ENCODE measurements at regions not wholly inside any gene's neighbourhood (a gene's known extent, or its start where the extent isn't known, plus 50 kb on each side); places are given as distances from the start of the nearest gene placed in this dataset.
"Not testable (repeated sequence)": the region's sequence is repeated elsewhere in the genome, so short reads cannot be mapped to it uniquely, and the experiment has no call there.

- H4K20me1 ChIP-seq (ENCODE audit: insufficient read depth, low read length): no peaks in the 10 kb centered on the region
- peaks cover 13% of the 10 kb centered on the region for H3K27me3 ChIP-seq (ENCODE audit: insufficient read depth, low read length, poor library complexity)
- no peak overlapping the region for H3K27ac ChIP-seq (ENCODE audit: low read length)
- H3K4me1 ChIP-seq (ENCODE audit: insufficient read depth, low read length): no peaks in the 10 kb centered on the region
- no peak for ATAC-seq (ENCODE audit: insufficient read depth, low read depth)
- no peak overlapping the region for H3K4me3 ChIP-seq (ENCODE audit: low read depth in 1 of 2, low read length in 2 of 2)
- TF ChIP-seq EZH2 (IDR thresholded peaks at IDR 0.05; ENCODE audit: borderline replicate concordance, low read depth, low read length, severe bottlenecking): no peak
- TF ChIP-seq, protein P1, sequence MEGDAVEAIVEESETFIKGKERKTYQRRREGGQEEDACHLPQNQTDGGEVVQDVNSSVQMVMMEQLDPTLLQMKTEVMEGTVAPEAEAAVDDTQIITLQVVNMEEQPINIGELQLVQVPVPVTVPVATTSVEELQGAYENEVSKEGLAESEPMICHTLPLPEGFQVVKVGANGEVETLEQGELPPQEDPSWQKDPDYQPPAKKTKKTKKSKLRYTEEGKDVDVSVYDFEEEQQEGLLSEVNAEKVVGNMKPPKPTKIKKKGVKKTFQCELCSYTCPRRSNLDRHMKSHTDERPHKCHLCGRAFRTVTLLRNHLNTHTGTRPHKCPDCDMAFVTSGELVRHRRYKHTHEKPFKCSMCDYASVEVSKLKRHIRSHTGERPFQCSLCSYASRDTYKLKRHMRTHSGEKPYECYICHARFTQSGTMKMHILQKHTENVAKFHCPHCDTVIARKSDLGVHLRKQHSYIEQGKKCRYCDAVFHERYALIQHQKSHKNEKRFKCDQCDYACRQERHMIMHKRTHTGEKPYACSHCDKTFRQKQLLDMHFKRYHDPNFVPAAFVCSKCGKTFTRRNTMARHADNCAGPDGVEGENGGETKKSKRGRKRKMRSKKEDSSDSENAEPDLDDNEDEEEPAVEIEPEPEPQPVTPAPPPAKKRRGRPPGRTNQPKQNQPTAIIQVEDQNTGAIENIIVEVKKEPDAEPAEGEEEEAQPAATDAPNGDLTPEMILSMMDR (IDR thresholded peaks at IDR 0.05; ENCODE audit: borderline replicate concordance, extremely low read depth, low read length, poor library complexity, severe bottlenecking): no peak
- H2AFZ ChIP-seq (ENCODE audit: low read depth, low read length): no peak overlapping the region
- no peaks in the 10 kb centered on the region for H3K79me2 ChIP-seq (ENCODE audit: insufficient read depth, low read length)
- DNase-seq: no peak
- H3K9me3 ChIP-seq (ENCODE audit: insufficient read depth, low read length, severe bottlenecking): no peaks in the 10 kb centered on the region
- no peak overlapping the region for H3K9ac ChIP-seq (ENCODE audit: low read depth, low read length)
- no peaks in the 10 kb centered on the region for H3K36me3 ChIP-seq (ENCODE audit: insufficient read depth, low read length)
- no peak overlapping the region for H3K4me2 ChIP-seq (ENCODE audit: insufficient read depth, low read length)
Measured at GRCh38 chr12:67045650-67046049, 223.5 kb upstream of the CAND1 start.

- TF ChIP-seq, protein P1 (IDR thresholded peaks at IDR 0.05; ENCODE audit: borderline replicate concordance, extremely low read depth, low read length, poor library complexity, severe bottlenecking): no peak
- TF ChIP-seq EZH2 (IDR thresholded peaks at IDR 0.05; ENCODE audit: borderline replicate concordance, low read depth, low read length, severe bottlenecking): no peak
- no peaks in the 10 kb centered on the region for H3K4me1 ChIP-seq (ENCODE audit: insufficient read depth, low read length)
- ATAC-seq (ENCODE audit: insufficient read depth, low read depth): no peak
Measured at GRCh38 chr12:67046062-67046461, 223.1 kb upstream of the CAND1 start.

DNA sequence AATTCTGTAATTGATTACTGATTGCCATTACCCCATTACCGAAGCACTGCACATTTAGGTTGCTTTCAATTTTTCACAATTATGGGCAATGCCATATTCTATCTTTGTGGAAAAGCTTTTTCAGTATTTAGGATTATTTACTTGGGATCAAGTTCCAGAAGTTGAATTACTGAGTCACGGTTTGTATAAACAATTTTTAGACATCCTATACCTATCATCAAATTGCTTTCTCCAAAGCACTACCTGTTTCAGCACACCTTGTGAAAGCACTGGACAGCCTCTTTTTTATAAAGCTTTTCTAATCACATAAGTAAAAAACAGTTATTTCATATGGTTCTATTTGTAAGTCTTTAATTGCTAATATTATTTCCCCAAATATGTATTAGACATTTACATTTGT lies 221.5 kb upstream of the CAND1 start:
- ATAC-seq (ENCODE audit: insufficient read depth, low read depth) (no peak), DNase-seq (no peak)
- no peak overlapping the region for H3K4me3 ChIP-seq (ENCODE audit: low read depth in 1 of 2, low read length in 2 of 2)
- H4K20me1 ChIP-seq (ENCODE audit: insufficient read depth, low read length): no peaks in the 10 kb centered on the region
- H3K9ac ChIP-seq (ENCODE audit: low read depth, low read length): no peak overlapping the region
- no peaks in the 10 kb centered on the region for H3K36me3 ChIP-seq (ENCODE audit: insufficient read depth, low read length)
- H3K9me3 ChIP-seq (ENCODE audit: insufficient read depth, low read length, severe bottlenecking): no peaks in the 10 kb centered on the region
- H3K4me1 ChIP-seq (ENCODE audit: insufficient read depth, low read length): no peaks in the 10 kb centered on the region
- H2AFZ ChIP-seq (ENCODE audit: low read depth, low read length): no peak overlapping the region
- no peaks in the 10 kb centered on the region for H3K79me2 ChIP-seq (ENCODE audit: insufficient read depth, low read length)
- no peak for TF ChIP-seq EZH2 (IDR thresholded peaks at IDR 0.05; ENCODE audit: borderline replicate concordance, low read depth, low read length, severe bottlenecking)
- TF ChIP-seq, protein P1 (IDR thresholded peaks at IDR 0.05; ENCODE audit: borderline replicate concordance, extremely low read depth, low read length, poor library complexity, severe bottlenecking): no peak
- H3K27me3 ChIP-seq (ENCODE audit: insufficient read depth, low read length, poor library complexity): peaks cover 13% of the 10 kb centered on the region
- H3K4me2 ChIP-seq (ENCODE audit: insufficient read depth, low read length): no peak overlapping the region
- no peak overlapping the region for H3K27ac ChIP-seq (ENCODE audit: low read length)

More at GRCh38 chr12:67046062-67046461, 223.1 kb upstream of the CAND1 start:
- no peaks in the 10 kb centered on the region for H3K79me2 ChIP-seq (ENCODE audit: insufficient read depth, low read length)
- H3K4me2 ChIP-seq (ENCODE audit: insufficient read depth, low read length): no peak overlapping the region
- no peak overlapping the region for H3K4me3 ChIP-seq (ENCODE audit: low read depth in 1 of 2, low read length in 2 of 2)
- H3K9ac ChIP-seq (ENCODE audit: low read depth, low read length): no peak overlapping the region
- H3K9me3 ChIP-seq (ENCODE audit: insufficient read depth, low read length, severe bottlenecking): no peaks in the 10 kb centered on the region
- H3K27me3 ChIP-seq (ENCODE audit: insufficient read depth, low read length, poor library complexity): peaks cover 13% of the 10 kb centered on the region
- no peaks in the 10 kb centered on the region for H4K20me1 ChIP-seq (ENCODE audit: insufficient read depth, low read length)
- H3K27ac ChIP-seq (ENCODE audit: low read length): no peak overlapping the region
- H3K36me3 ChIP-seq (ENCODE audit: insufficient read depth, low read length): no peaks in the 10 kb centered on the region
- no peak for DNase-seq
- H2AFZ ChIP-seq (ENCODE audit: low read depth, low read length): no peak overlapping the region

- Histone ChIP-seq H4K20me1 (ENCODE audit: insufficient read depth, low read length) (no peaks in the 10 kb centered on the region), H3K27me3 (ENCODE audit: insufficient read depth, low read length, poor library complexity) (peaks cover 9% of the 10 kb centered on the region), H3K36me3 (ENCODE audit: insufficient read depth, low read length) (no peaks in the 10 kb centered on the region), H2AFZ (ENCODE audit: low read depth, low read length) (no peak overlapping the region), H3K4me2 (ENCODE audit: insufficient read depth, low read length) (no peak overlapping the region), H3K4me1 (ENCODE audit: insufficient read depth, low read length) (no peaks in the 10 kb centered on the region), H3K9ac (ENCODE audit: low read depth, low read length) (no peak overlapping the region), H3K79me2 (ENCODE audit: insufficient read depth, low read length) (no peaks in the 10 kb centered on the region), H3K27ac (ENCODE audit: low read length) (no peak overlapping the region), H3K4me3 (ENCODE audit: low read depth in 1 of 2, low read length in 2 of 2) (no peak overlapping the region), H3K9me3 (ENCODE audit: insufficient read depth, low read length, severe bottlenecking) (no peaks in the 10 kb centered on the region)
- ATAC-seq (ENCODE audit: insufficient read depth, low read depth) (no peak), DNase-seq (no peak)
- TF ChIP-seq EZH2 (IDR thresholded peaks at IDR 0.05; ENCODE audit: borderline replicate concordance, low read depth, low read length, severe bottlenecking): no peak
- TF ChIP-seq, protein P1 (IDR thresholded peaks at IDR 0.05; ENCODE audit: borderline replicate concordance, extremely low read depth, low read length, poor library complexity, severe bottlenecking): no peak
Measured at GRCh38 chr12:67048371-67048770, 220.8 kb upstream of the CAND1 start.

- not testable (repeated sequence) for H3K9me3 ChIP-seq (ENCODE audit: insufficient read depth, low read length, severe bottlenecking); H3K4me3 ChIP-seq (ENCODE audit: low read depth in 1 of 2, low read length in 2 of 2); H3K27ac ChIP-seq (ENCODE audit: low read length); H3K36me3 ChIP-seq (ENCODE audit: insufficient read depth, low read length); ATAC-seq (ENCODE audit: insufficient read depth, low read depth); H3K4me2 ChIP-seq (ENCODE audit: insufficient read depth, low read length); DNase-seq; H3K27me3 ChIP-seq (ENCODE audit: insufficient read depth, low read length, poor library complexity); H3K9ac ChIP-seq (ENCODE audit: low read depth, low read length); H3K4me1 ChIP-seq (ENCODE audit: insufficient read depth, low read length); H2AFZ ChIP-seq (ENCODE audit: low read depth, low read length); H4K20me1 ChIP-seq (ENCODE audit: insufficient read depth, low read length); H3K79me2 ChIP-seq (ENCODE audit: insufficient read depth, low read length)
Measured at GRCh38 chr12:67049199-67049598, 220.0 kb upstream of the CAND1 start.
